ENCODE measurements at regions not wholly inside any gene's neighbourhood (a gene's known extent, or its start where the extent isn't known, plus 50 kb on each side); places are given as distances from the start of the nearest gene placed in this dataset.
"Not testable (repeated sequence)": the region's sequence is repeated elsewhere in the genome, so short reads cannot be mapped to it uniquely, and the experiment has no call there.

GRCh38 chr4:23120374-23120773, 427.6 kb downstream of the GBA3 start:
- DNase-seq (ENCODE audit: low read depth in 4 of 4, low spot score in 3 of 4): no peak

GRCh38 chr4:23117826-23118225, 425.1 kb downstream of the GBA3 start:
- no peak for DNase-seq (ENCODE audit: low read depth in 4 of 4, low spot score in 3 of 4)

- no peak for DNase-seq (ENCODE audit: low read depth in 4 of 4, low spot score in 3 of 4)
Measured at GRCh38 chr4:23114538-23114937, 421.8 kb downstream of the GBA3 start.

GRCh38 chr4:23113104-23113503, 420.4 kb downstream of the GBA3 start:
- DNase-seq (ENCODE audit: low read depth in 4 of 4, low spot score in 3 of 4): no peak

GRCh38 chr4:23106516-23106915, 413.8 kb downstream of the GBA3 start:
- no peak for DNase-seq (ENCODE audit: low read depth in 4 of 4, low spot score in 3 of 4)

GRCh38 chr4:23105759-23106370, 413.1 kb downstream of the GBA3 start:
- no peak for DNase-seq (ENCODE audit: low read depth in 4 of 4, low spot score in 3 of 4)

GRCh38 chr4:23097251-23097650, 404.5 kb downstream of the GBA3 start:
- DNase-seq (ENCODE audit: low read depth in 4 of 4, low spot score in 3 of 4): no peak

GRCh38 chr4:23091711-23092110, 399.0 kb downstream of the GBA3 start:
- no peak for DNase-seq (ENCODE audit: low read depth in 4 of 4, low spot score in 3 of 4)

GRCh38 chr4:23085249-23085568, 392.5 kb downstream of the GBA3 start:
- no peak for DNase-seq (ENCODE audit: low read depth in 4 of 4, low spot score in 3 of 4)

- no peak for DNase-seq (ENCODE audit: low read depth in 4 of 4, low spot score in 3 of 4)
Measured at GRCh38 chr4:23084559-23085248, 392.0 kb downstream of the GBA3 start.

GRCh38 chr4:23083391-23083790, 390.7 kb downstream of the GBA3 start:
- DNase-seq (ENCODE audit: low read depth in 4 of 4, low spot score in 3 of 4): no peak

GRCh38 chr4:23080171-23080570, 387.4 kb downstream of the GBA3 start:
- DNase-seq (ENCODE audit: low read depth in 4 of 4, low spot score in 3 of 4): not testable (repeated sequence)

GRCh38 chr4:23070848-23071570, 378.3 kb downstream of the GBA3 start:
- DNase-seq (ENCODE audit: low read depth in 4 of 4, low spot score in 3 of 4): no peak

GRCh38 chr4:23068756-23069155, 376.0 kb downstream of the GBA3 start:
- no peak for DNase-seq (ENCODE audit: low read depth in 4 of 4, low spot score in 3 of 4)

GRCh38 chr4:23068287-23068686, 375.6 kb downstream of the GBA3 start:
- no peak for DNase-seq (ENCODE audit: low read depth in 4 of 4, low spot score in 3 of 4)

GRCh38 chr4:23062188-23062587, 369.5 kb downstream of the GBA3 start:
- DNase-seq (ENCODE audit: low read depth in 4 of 4, low spot score in 3 of 4): no peak

- DNase-seq (ENCODE audit: low read depth in 4 of 4, low spot score in 3 of 4): no peak
Measured at GRCh38 chr4:23061431-23061830, 368.7 kb downstream of the GBA3 start.

GRCh38 chr4:23060776-23061175, 368.0 kb downstream of the GBA3 start:
- no peak for DNase-seq (ENCODE audit: low read depth in 4 of 4, low spot score in 3 of 4)

- no peak for DNase-seq (ENCODE audit: low read depth in 4 of 4, low spot score in 3 of 4)
Measured at GRCh38 chr4:23058165-23058776, 365.5 kb downstream of the GBA3 start.

GRCh38 chr4:23041501-23041900, 348.8 kb downstream of the GBA3 start:
- no peak for DNase-seq (ENCODE audit: low read depth in 4 of 4, low spot score in 3 of 4)

- no peak for DNase-seq (ENCODE audit: low read depth in 4 of 4, low spot score in 3 of 4)
Measured at GRCh38 chr4:23040539-23040938, 347.8 kb downstream of the GBA3 start.

GRCh38 chr4:23039818-23040217, 347.1 kb downstream of the GBA3 start:
- DNase-seq (ENCODE audit: low read depth in 4 of 4, low spot score in 3 of 4): no peak
